OCI-LY7 (cell line): ENCODE measurements at regions not wholly inside any gene's neighbourhood (a gene's known extent, or its start where the extent isn't known, plus 50 kb on each side); places are given as distances from the start of the nearest gene placed in this dataset.
"Not testable (repeated sequence)": the region's sequence is repeated elsewhere in the genome, so short reads cannot be mapped to it uniquely, and the experiment has no call there.

Experiments used
- BruUV-seq: library from RNA; stranded (reverse); fragments of 400-500 nt; replicated peaks from 2 replicates; lab custom pipeline; 2021; lab: Mats Ljungman, UMichigan
- CTCF ChIA-PET: fragments of 300-600 bp; sonication (Branson Sonifier 250); formaldehyde crosslinking; loops from one replicate; lab custom pipeline; 2022; ENCODE audit warnings: antibody characterized with exemption; ENCODE audit not compliant: unreplicated experiment; lab: Charles Lee
- POLR2A ChIA-PET: fragments of 300-600 bp; sonication (Branson Sonifier 250); formaldehyde crosslinking; loops from one replicate; lab custom pipeline; 2022; ENCODE audit warnings: antibody characterized with exemption; lab: Charles Lee
- DNase-seq: peaks from one replicate; pipeline ENCODE4 v3.0.0-alpha.2; 2015; ENCODE audit warnings: low spot score
- H2AFZ ChIP-seq: fragments of 200-600 bp; sonication (generic), shearing (Covaris generic); 2 replicates; pipeline ENCODE4 v1.6.1; 2014; ENCODE audit warnings: mild to moderate bottlenecking, antibody characterized with exemption, low read length, moderate library complexity
- H3K27ac ChIP-seq: fragments of 200-600 bp; sonication (generic); 2 replicates; pipeline ENCODE4 v1.5.1; 2014; ENCODE audit warnings: mixed run types, low read depth, mild to moderate bottlenecking, moderate library complexity, low read length, inconsistent platforms; ENCODE audit not compliant: poor library complexity, severe bottlenecking
- H3K36me3 ChIP-seq: fragments of 200-600 bp; sonication (generic); 2 replicates; pipeline ENCODE4 v1.6.1; 2014; ENCODE audit warnings: mild to moderate bottlenecking, antibody characterized with exemption, low read length, moderate library complexity, mixed read lengths; ENCODE audit not compliant: insufficient read depth
- H3K4me1 ChIP-seq: fragments of 200-600 bp; sonication (generic); 2 replicates; pipeline ENCODE4 v1.5.1; 2014; ENCODE audit warnings: mild to moderate bottlenecking, low read length; ENCODE audit not compliant: insufficient read depth, poor library complexity, severe bottlenecking
- H3K4me2 ChIP-seq: fragments of 200-600 bp; sonication (generic); 2 replicates; pipeline ENCODE4 v1.6.1; 2014; ENCODE audit warnings: mild to moderate bottlenecking, low read length
- H3K4me3 ChIP-seq: fragments of 200-600 bp; sonication (generic); 2 replicates; pipeline ENCODE4 v1.5.1; 2014; ENCODE audit warnings: mild to moderate bottlenecking, low read depth, low read length; ENCODE audit not compliant: poor library complexity, severe bottlenecking
- H3K79me2 ChIP-seq: fragments of 200-600 bp; sonication (generic); 2 replicates; pipeline ENCODE4 v1.6.1; 2016; ENCODE audit warnings: low read depth, mild to moderate bottlenecking, low read length, moderate library complexity, mixed read lengths; ENCODE audit not compliant: insufficient read depth
- H3K9me2 ChIP-seq: fragments of 200-600 bp; sonication (generic); 2 replicates; pipeline ENCODE4 v1.6.1; 2016; ENCODE audit warnings: mild to moderate bottlenecking, low read length, mixed read lengths; ENCODE audit not compliant: insufficient read depth
- H3K9me3 ChIP-seq: fragments of 200-600 bp; sonication (generic); 2 replicates; pipeline ENCODE4 v1.6.1; 2014; ENCODE audit warnings: mild to moderate bottlenecking, mixed run types, low read length, mixed read lengths
- H4K20me1 ChIP-seq: fragments of 200-600 bp; sonication (generic); 2 replicates; pipeline ENCODE4 v1.6.1; 2014; ENCODE audit warnings: mild to moderate bottlenecking, antibody characterized with exemption, low read length, moderate library complexity, mixed read lengths; ENCODE audit not compliant: insufficient read depth
- EZH2phosphoT487 ChIP-seq: fragments of 200-600 bp; sonication (generic); IDR thresholded peaks from 2 replicates; pipeline ENCODE4 v1.6.1; 2018; ENCODE audit warnings: low read depth, borderline replicate concordance, mild to moderate bottlenecking, mixed run types, antibody characterized with exemption, low read length, moderate library complexity, mixed read lengths
- intact Hi-C: fragments of 100-400 bp; cut with micrococcal nuclease; formaldehyde crosslinking; loops from one replicate; pipeline ENCODE4 v1.10.0; 2022; ENCODE audit not compliant: unreplicated experiment
- TF ChIP-seq, protein P1 (sequence below): fragments of 200-600 bp; sonication (generic); conservative IDR thresholded peaks from 2 replicates; pipeline ENCODE4 v1.5.1; 2014; ENCODE audit warnings: mild to moderate bottlenecking, antibody characterized with exemption, low read length, moderate library complexity, mixed read lengths

- CTCF ChIA-PET, result no interaction called here
- Histone ChIP-seq H4K20me1 (no peaks in the 10 kb centered on the region), H3K4me2 (no peak overlapping the region), H3K4me3 (no peak overlapping the region), H3K9me3 (no peaks in the 10 kb centered on the region), H2AFZ (no peak overlapping the region), H3K9me2 (no peaks in the 10 kb centered on the region), H3K79me2 (no peaks in the 10 kb centered on the region), H3K27ac (no peak overlapping the region), H3K36me3 (no peaks in the 10 kb centered on the region), H3K4me1 (no peaks in the 10 kb centered on the region)
- DNase-seq, result no peak
- intact Hi-C loops, result no loop called here
- BruUV-seq, result no TSS peak
- POLR2A ChIA-PET, result no interaction called here
- no peak for TF ChIP-seq EZH2phosphoT487
- TF ChIP-seq, protein P1, sequence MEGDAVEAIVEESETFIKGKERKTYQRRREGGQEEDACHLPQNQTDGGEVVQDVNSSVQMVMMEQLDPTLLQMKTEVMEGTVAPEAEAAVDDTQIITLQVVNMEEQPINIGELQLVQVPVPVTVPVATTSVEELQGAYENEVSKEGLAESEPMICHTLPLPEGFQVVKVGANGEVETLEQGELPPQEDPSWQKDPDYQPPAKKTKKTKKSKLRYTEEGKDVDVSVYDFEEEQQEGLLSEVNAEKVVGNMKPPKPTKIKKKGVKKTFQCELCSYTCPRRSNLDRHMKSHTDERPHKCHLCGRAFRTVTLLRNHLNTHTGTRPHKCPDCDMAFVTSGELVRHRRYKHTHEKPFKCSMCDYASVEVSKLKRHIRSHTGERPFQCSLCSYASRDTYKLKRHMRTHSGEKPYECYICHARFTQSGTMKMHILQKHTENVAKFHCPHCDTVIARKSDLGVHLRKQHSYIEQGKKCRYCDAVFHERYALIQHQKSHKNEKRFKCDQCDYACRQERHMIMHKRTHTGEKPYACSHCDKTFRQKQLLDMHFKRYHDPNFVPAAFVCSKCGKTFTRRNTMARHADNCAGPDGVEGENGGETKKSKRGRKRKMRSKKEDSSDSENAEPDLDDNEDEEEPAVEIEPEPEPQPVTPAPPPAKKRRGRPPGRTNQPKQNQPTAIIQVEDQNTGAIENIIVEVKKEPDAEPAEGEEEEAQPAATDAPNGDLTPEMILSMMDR, result no peak
Measured at GRCh38 chrX:94854251-94854650, 1180.2 kb downstream of the FAM133A start.

DNA sequence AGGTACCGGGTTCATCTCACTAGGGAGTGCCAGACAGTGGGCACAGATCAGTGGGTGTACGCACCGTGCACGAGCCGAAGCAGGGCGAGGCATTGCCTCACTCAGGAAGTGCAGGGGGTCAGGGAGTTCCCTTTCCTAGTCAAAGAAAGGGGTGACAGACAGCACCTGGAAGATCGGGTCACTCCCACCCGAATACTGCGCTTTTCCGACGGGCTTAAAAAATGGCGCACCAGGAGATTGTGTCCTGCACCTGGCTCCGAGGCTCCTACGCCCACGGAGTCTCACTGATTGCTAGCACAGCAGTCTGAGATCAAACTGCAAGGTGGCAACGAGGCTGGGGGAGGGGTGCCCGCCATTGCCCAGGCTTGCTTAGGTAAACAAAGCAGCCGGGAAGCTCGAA, 1188.5 kb downstream of the FAM133A start:
- H3K4me2 ChIP-seq, BruUV-seq, CTCF ChIA-PET: not testable (repeated sequence)

DNA sequence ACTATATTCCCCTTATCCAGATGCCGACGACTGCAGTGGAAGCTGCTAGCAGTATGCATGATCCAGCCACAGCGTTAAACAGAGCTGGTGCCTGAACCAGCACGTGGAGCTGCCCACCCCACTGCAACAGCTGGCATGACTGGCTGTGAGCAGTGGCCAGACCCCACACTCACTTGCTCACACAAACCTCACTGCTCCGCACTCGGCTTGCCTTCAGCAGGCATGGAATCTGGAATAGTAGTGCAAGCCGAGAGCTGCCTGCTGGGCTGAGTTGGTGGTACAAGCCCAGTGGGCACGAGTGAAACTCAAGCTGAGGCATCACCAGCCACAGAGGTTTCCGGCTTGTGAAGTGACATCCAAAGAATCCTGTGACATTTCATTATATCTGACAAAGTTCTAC, 1197.6 kb downstream of the FAM133A start:
- H3K4me2 ChIP-seq, result no peak overlapping the region
- H3K27ac ChIP-seq, result no peak overlapping the region
- ChIA-PET POLR2A (no interaction called here), CTCF (no interaction called here)
- H3K9me2 ChIP-seq, result no peaks in the 10 kb centered on the region
- intact Hi-C loops, result no loop called here
- no peaks in the 10 kb centered on the region for H3K9me3 ChIP-seq
- no peak overlapping the region for H2AFZ ChIP-seq
- no TSS peak for BruUV-seq
- TF ChIP-seq EZH2phosphoT487, result no peak
- TF ChIP-seq, protein P1, result no peak
- H3K4me3 ChIP-seq, result no peak overlapping the region
- H3K36me3 ChIP-seq, result no peaks in the 10 kb centered on the region
- no peaks in the 10 kb centered on the region for H4K20me1 ChIP-seq
- no peak for DNase-seq
- H3K4me1 ChIP-seq, result no peaks in the 10 kb centered on the region
- H3K79me2 ChIP-seq, result no peaks in the 10 kb centered on the region

More for the DNA sequence above, 1188.5 kb downstream of the FAM133A start:
- H3K36me3 ChIP-seq, H2AFZ ChIP-seq, H3K27ac ChIP-seq, intact Hi-C loops, H3K4me3 ChIP-seq, H4K20me1 ChIP-seq, H3K9me2 ChIP-seq, H3K79me2 ChIP-seq, H3K9me3 ChIP-seq, POLR2A ChIA-PET, DNase-seq, H3K4me1 ChIP-seq: not testable (repeated sequence)
